22Rv1 (cell line): ENCODE measurements at regions not wholly inside any gene's neighbourhood (a gene's known extent, or its start where the extent isn't known, plus 50 kb on each side); places are given as distances from the start of the nearest gene placed in this dataset.
"Not testable (repeated sequence)": the region's sequence is repeated elsewhere in the genome, so short reads cannot be mapped to it uniquely, and the experiment has no call there.

Experiments
- H3K27ac ChIP-seq: fragments of 450-650 bp; 2 replicates; pipeline ENCODE4 v1.5.1; 2017
- ZFX ChIP-seq: fragments of 450-650 bp; IDR thresholded peaks from 2 replicates; pipeline ENCODE4 v1.6.1; 2017; ENCODE audit warnings: antibody characterized with exemption, borderline replicate concordance
- TF ChIP-seq, protein P1 (sequence below): fragments of 450-650 bp; IDR thresholded peaks from 2 replicates; pipeline ENCODE4 v1.5.1; 2017; ENCODE audit warnings: mild to moderate bottlenecking

DNA sequence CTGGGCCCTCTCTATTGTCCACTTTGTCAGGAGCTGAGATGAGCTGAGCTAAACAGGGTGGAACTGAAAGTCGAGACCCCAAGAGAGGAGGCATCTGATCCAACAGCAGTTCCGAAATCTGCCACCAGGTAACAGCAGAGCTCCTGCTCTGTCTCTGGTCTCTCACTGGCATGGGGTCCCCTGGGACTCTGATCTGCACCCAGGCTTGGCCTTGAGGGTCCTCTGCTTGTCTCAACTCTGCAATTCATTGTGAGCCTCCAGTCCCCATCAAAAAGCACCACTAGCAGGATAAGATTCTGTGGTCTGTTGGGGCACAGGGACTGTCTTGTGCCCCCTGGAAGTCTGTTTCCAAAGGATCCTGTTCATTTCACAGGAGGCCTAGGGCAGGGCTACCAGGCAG, 62.5 kb upstream of the TOP1 start:
- no peak overlapping the region for H3K27ac ChIP-seq
- TF ChIP-seq, protein P1, sequence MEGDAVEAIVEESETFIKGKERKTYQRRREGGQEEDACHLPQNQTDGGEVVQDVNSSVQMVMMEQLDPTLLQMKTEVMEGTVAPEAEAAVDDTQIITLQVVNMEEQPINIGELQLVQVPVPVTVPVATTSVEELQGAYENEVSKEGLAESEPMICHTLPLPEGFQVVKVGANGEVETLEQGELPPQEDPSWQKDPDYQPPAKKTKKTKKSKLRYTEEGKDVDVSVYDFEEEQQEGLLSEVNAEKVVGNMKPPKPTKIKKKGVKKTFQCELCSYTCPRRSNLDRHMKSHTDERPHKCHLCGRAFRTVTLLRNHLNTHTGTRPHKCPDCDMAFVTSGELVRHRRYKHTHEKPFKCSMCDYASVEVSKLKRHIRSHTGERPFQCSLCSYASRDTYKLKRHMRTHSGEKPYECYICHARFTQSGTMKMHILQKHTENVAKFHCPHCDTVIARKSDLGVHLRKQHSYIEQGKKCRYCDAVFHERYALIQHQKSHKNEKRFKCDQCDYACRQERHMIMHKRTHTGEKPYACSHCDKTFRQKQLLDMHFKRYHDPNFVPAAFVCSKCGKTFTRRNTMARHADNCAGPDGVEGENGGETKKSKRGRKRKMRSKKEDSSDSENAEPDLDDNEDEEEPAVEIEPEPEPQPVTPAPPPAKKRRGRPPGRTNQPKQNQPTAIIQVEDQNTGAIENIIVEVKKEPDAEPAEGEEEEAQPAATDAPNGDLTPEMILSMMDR, result 0 out of 2 replicates have a peak, but pooled peaks have one; percentile 11
- no peak for TF ChIP-seq ZFX

DNA sequence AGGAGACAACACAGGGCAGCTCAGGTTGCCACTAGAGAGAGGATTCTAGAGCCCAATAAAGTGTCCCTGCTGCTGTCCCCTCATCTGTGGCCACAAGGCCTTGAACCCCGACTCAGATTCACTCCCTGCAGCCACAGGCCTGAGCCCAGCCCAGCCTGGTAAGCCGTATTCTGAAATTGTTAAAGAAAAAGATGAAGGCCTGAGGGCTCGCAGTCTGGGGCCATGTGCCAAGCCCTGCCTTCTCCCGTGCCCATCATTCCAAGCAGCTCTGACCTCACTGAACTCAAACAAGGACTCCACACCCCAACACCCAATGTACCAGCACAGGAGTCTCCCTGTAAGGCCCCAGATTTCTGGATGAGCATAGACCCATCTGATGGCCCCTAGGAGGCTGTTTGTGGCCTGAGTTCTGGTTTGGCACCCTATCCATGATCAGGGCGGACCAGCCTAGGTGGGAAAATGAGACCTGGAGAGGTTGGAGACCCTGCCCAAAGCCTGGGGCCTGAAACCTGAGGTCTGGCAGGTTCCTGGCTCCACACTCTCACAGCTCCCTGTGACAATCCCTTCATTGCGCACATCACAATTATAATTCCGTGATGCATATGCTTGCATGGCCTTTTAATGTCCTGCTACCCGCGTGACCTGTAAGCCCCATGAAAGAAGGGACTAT, 62.0 kb upstream of the TOP1 start:
- TF ChIP-seq, protein P1, result no peak
- TF ChIP-seq ZFX, result no peak

DNA sequence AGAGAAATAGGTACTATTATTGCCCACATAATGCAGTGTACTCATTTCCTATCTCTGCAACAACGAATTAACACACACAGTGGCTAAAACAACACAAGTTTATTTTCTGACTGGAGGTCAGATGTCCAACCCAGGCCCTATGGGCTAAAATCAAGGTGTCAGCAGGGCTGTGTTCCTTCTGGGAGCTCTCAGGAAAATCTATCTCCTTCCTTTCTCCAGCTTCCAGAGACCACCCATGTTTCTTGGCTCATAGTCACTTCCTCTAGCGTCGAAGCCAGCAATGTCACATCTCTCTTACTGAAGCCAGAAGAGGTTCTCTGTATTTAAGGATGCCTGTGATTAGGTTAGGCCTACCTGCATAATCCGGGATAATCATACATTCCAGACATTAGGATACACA, 60.9 kb upstream of the TOP1 start:
- TF ChIP-seq ZFX, result no peak
- TF ChIP-seq, protein P1, result no peak

More for the DNA sequence above, 62.0 kb upstream of the TOP1 start:
- no peak overlapping the region for H3K27ac ChIP-seq

DNA sequence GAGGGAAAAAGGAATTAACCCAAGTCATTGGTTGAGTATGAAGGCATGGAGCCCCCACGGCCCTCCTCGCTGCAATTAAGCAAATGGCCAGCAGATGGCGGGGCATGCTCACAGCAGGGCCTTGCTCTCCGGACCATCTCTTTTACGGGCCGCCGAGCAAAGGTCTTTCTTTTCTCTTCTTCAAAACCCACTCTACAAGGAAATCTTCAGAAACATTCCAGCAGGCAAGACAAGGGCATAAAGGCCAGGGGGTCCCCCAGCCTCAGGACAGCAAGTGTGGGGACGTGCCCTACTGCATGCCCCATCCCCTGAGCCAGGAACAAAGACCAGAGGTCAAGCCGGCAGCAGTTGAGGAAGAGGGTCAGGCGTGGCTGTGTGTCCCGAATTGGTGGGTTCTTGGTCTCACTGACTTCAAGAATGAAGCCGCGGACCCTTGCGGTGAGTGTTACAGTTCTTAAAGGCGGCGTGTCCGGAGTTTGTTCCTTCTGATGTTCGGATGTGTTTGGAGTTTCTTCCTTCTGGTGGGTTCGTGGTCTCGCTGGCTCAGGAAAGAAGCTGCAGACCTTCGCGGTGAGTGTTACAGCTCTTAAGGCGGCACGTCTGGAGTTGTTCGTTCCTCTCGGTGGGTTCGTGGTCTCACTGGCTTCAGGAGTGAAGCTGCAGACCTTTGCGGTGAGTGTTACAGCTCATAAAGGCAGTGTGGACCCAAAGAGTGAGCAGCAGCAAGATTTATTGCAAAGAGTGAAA, 59.6 kb upstream of the TOP1 start:
- H3K27ac ChIP-seq, result not testable (repeated sequence)
- TF ChIP-seq, protein P1, result peak; percentile 97

More for the DNA sequence above, 60.9 kb upstream of the TOP1 start:
- no peak overlapping the region for H3K27ac ChIP-seq

DNA sequence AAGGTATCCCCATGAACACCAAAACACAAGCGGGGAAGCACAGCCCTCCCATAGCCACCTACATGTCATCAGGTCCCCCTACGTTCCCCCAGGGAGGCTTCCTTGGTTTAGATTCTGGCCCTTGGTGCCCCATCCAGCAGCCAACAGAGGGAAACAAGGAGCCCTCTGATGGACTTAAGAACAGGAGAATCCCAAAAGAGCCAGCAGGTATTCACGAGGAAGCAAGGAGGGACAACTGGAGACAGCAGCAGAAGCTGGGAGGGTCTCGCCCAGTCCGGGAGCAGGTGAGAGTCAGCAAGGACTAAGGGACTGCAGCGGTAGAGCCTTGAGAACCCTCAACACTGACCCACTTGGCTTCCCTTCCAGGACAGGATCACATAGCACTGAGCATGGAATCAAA, 58.4 kb upstream of the TOP1 start:
- H3K27ac ChIP-seq, result no peak overlapping the region

DNA sequence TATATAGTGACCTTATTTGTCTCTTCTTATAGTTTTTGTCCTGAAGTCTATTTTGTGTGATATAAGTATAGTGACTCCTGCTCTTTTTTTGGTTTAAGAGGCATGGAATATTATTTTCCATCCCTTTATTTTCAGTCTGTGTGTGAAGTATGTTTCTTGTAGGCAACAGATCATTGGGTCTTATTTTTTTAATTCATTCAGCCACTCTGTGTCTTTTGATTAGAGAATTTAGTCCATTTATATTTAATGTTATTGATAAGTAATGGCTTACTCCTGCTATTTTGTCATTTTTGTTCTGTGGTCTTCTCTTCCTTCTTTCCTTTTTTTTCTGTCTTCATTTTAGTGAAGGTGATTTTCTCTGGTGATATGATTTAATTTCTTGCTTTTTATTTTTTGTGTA, 51.4 kb upstream of the TOP1 start:
- no peak overlapping the region for H3K27ac ChIP-seq
- no peak for TF ChIP-seq ZFX
- TF ChIP-seq, protein P1, result no peak

More for the DNA sequence above, 58.4 kb upstream of the TOP1 start:
- no peak for TF ChIP-seq ZFX
- TF ChIP-seq, protein P1, result no peak

DNA sequence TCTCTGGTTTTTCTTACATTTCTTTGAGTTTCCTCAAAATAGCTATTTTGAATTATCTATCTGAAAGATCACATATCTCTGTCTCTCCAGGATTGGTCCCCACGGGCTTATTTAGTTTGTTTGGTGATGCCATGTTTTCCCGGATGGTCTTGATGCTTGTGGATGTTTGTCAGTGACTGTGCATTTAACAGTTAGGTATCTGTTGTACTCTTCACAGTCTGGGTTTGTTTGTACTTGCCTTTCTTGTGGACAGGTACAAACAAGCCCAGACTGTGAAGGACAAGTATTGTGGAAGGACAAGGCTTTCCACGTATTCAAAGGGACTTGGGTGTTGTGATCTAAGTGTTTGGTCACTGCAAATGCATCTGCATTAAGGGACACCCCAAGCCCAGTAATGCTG, 49.9 kb upstream of the TOP1 start:
- no peak for TF ChIP-seq ZFX
- TF ChIP-seq, protein P1, result no peak
- H3K27ac ChIP-seq, result no peak overlapping the region
